Right lobe of liver (tissue), 4 donors: ENCODE measurements at regions not wholly inside any gene's neighbourhood (a gene's known extent, or its start where the extent isn't known, plus 50 kb on each side); places are given as distances from the start of the nearest gene placed in this dataset.

Experiments
- POLR2A ChIP-seq: fragments of 450-650 bp; IDR thresholded peaks from one replicate; pipeline ENCODE4 v1.6.1; 2017; ENCODE audit warnings: antibody characterized with exemption, mild to moderate bottlenecking
- TF ChIP-seq, protein P1 (sequence below), 4 donors: fragments of 200-600 bp in 3 of 4; fragments of 450-650 bp in 1 of 4; IDR thresholded peaks; one replicate each; pipeline versions ENCODE4 v1.5.1 to v1.8.0; 2016 to 2022; ENCODE audit warnings: antibody characterized with exemption in 4 of 4, mild to moderate bottlenecking in 2 of 4
- donor health status: DM: no; HTN: no; CAD: no.
- donor health status: DM: no; HTN: no; CAD: no.
- donor health status: DM: no; HTN: yes; CAD: no.

- TF ChIP-seq, protein P1, sequence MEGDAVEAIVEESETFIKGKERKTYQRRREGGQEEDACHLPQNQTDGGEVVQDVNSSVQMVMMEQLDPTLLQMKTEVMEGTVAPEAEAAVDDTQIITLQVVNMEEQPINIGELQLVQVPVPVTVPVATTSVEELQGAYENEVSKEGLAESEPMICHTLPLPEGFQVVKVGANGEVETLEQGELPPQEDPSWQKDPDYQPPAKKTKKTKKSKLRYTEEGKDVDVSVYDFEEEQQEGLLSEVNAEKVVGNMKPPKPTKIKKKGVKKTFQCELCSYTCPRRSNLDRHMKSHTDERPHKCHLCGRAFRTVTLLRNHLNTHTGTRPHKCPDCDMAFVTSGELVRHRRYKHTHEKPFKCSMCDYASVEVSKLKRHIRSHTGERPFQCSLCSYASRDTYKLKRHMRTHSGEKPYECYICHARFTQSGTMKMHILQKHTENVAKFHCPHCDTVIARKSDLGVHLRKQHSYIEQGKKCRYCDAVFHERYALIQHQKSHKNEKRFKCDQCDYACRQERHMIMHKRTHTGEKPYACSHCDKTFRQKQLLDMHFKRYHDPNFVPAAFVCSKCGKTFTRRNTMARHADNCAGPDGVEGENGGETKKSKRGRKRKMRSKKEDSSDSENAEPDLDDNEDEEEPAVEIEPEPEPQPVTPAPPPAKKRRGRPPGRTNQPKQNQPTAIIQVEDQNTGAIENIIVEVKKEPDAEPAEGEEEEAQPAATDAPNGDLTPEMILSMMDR (IDR thresholded peaks at IDR 0.05), result no peak
- TF ChIP-seq POLR2A, result no peak
These were observed 121.5 kb downstream of the FEM1C start for GRCh38 chr5:115423051-115423450.
